ENCODE measurements at regions not wholly inside any gene's neighbourhood (a gene's known extent, or its start where the extent isn't known, plus 50 kb on each side); places are given as distances from the start of the nearest gene placed in this dataset.
"Not testable (repeated sequence)": the region's sequence is repeated elsewhere in the genome, so short reads cannot be mapped to it uniquely, and the experiment has no call there.

GRCh38 chr15:44828229-44828914 is 92.0 kb downstream of the TRIM69 start:
- H3K4me2 ChIP-seq (ENCODE audit: low read length); H3K27ac ChIP-seq (ENCODE audit: low read depth, low read length); FAIRE-seq; H3K9ac ChIP-seq (ENCODE audit: low read length); H3K9me3 ChIP-seq (ENCODE audit: insufficient read depth, low read depth, low read length); H3K4me3 Mint-ChIP-seq (ENCODE audit: unreplicated experiment); H3K27me3 ChIP-seq (ENCODE audit: insufficient read depth, low read length); H4K20me1 ChIP-seq (ENCODE audit: insufficient read depth, low read length); H3K9me3 Mint-ChIP-seq (ENCODE audit: unreplicated experiment); H3K4me1 Mint-ChIP-seq (ENCODE audit: low read depth, unreplicated experiment); H3K79me2 ChIP-seq (ENCODE audit: insufficient read depth, low read length); H3K36me3 ChIP-seq (ENCODE audit: insufficient read depth, low read length); H3K4me3 ChIP-seq (ENCODE audit: insufficient read depth, low read depth, low read length); DNase-seq (ENCODE audit: low read depth); H3K36me3 Mint-ChIP-seq (ENCODE audit: low read depth, unreplicated experiment); H3K27me3 Mint-ChIP-seq (ENCODE audit: low read depth, unreplicated experiment); H2AFZ ChIP-seq (ENCODE audit: low read depth, low read length); H3K4me1 ChIP-seq (ENCODE audit: insufficient read depth, low read length): not testable (repeated sequence)
- peak overlapping the region; percentile 53 for H3K27ac Mint-ChIP-seq (ENCODE audit: unreplicated experiment)

- H4K20me1 ChIP-seq (ENCODE audit: insufficient read depth, low read length); FAIRE-seq; H3K9me3 ChIP-seq (ENCODE audit: insufficient read depth, low read depth, low read length); H3K4me1 ChIP-seq (ENCODE audit: insufficient read depth, low read length); H3K27ac ChIP-seq (ENCODE audit: low read depth, low read length); H2AFZ ChIP-seq (ENCODE audit: low read depth, low read length); H3K27me3 ChIP-seq (ENCODE audit: insufficient read depth, low read length); H3K27me3 Mint-ChIP-seq (ENCODE audit: low read depth, unreplicated experiment); H3K36me3 Mint-ChIP-seq (ENCODE audit: low read depth, unreplicated experiment); H3K4me1 Mint-ChIP-seq (ENCODE audit: low read depth, unreplicated experiment); H3K9ac ChIP-seq (ENCODE audit: low read length); DNase-seq (ENCODE audit: low read depth); H3K4me3 ChIP-seq (ENCODE audit: insufficient read depth, low read depth, low read length); H3K9me3 Mint-ChIP-seq (ENCODE audit: unreplicated experiment); H3K79me2 ChIP-seq (ENCODE audit: insufficient read depth, low read length); H3K4me3 Mint-ChIP-seq (ENCODE audit: unreplicated experiment); H3K27ac Mint-ChIP-seq (ENCODE audit: unreplicated experiment); H3K4me2 ChIP-seq (ENCODE audit: low read length); H3K36me3 ChIP-seq (ENCODE audit: insufficient read depth, low read length): not testable (repeated sequence)
Measured at GRCh38 chr15:44829150-44829549, 92.8 kb downstream of the TRIM69 start.

- not testable (repeated sequence) for H3K9me3 ChIP-seq (ENCODE audit: insufficient read depth, low read depth, low read length); H3K9me3 Mint-ChIP-seq (ENCODE audit: unreplicated experiment); H4K20me1 ChIP-seq (ENCODE audit: insufficient read depth, low read length); H3K4me3 Mint-ChIP-seq (ENCODE audit: unreplicated experiment); H3K36me3 Mint-ChIP-seq (ENCODE audit: low read depth, unreplicated experiment); H3K79me2 ChIP-seq (ENCODE audit: insufficient read depth, low read length); H3K4me1 Mint-ChIP-seq (ENCODE audit: low read depth, unreplicated experiment); H3K36me3 ChIP-seq (ENCODE audit: insufficient read depth, low read length); H3K4me3 ChIP-seq (ENCODE audit: insufficient read depth, low read depth, low read length); H3K4me2 ChIP-seq (ENCODE audit: low read length); FAIRE-seq; H3K4me1 ChIP-seq (ENCODE audit: insufficient read depth, low read length); H3K27me3 ChIP-seq (ENCODE audit: insufficient read depth, low read length); H3K9ac ChIP-seq (ENCODE audit: low read length); H3K27me3 Mint-ChIP-seq (ENCODE audit: low read depth, unreplicated experiment)
- H3K27ac Mint-ChIP-seq (ENCODE audit: unreplicated experiment): peak overlapping the region; percentile 85
- peak; percentile 29 for DNase-seq (ENCODE audit: low read depth)
- peak overlapping the region; percentile 42 for H3K27ac ChIP-seq (ENCODE audit: low read depth, low read length)
- H2AFZ ChIP-seq (ENCODE audit: low read depth, low read length): peak overlapping the region; percentile 60
Measured at GRCh38 chr15:44830692-44831408, 94.5 kb downstream of the TRIM69 start.

- H3K27ac ChIP-seq (ENCODE audit: low read depth, low read length); H3K4me3 ChIP-seq (ENCODE audit: insufficient read depth, low read depth, low read length); H3K36me3 Mint-ChIP-seq (ENCODE audit: low read depth, unreplicated experiment); H3K4me1 Mint-ChIP-seq (ENCODE audit: low read depth, unreplicated experiment); H3K79me2 ChIP-seq (ENCODE audit: insufficient read depth, low read length); H3K27me3 ChIP-seq (ENCODE audit: insufficient read depth, low read length); H3K9me3 Mint-ChIP-seq (ENCODE audit: unreplicated experiment); H3K4me2 ChIP-seq (ENCODE audit: low read length); DNase-seq (ENCODE audit: low read depth); H2AFZ ChIP-seq (ENCODE audit: low read depth, low read length); H3K9me3 ChIP-seq (ENCODE audit: insufficient read depth, low read depth, low read length); FAIRE-seq; H3K36me3 ChIP-seq (ENCODE audit: insufficient read depth, low read length); H3K4me1 ChIP-seq (ENCODE audit: insufficient read depth, low read length); H3K27me3 Mint-ChIP-seq (ENCODE audit: low read depth, unreplicated experiment); H4K20me1 ChIP-seq (ENCODE audit: insufficient read depth, low read length); H3K9ac ChIP-seq (ENCODE audit: low read length); H3K4me3 Mint-ChIP-seq (ENCODE audit: unreplicated experiment): not testable (repeated sequence)
- H3K27ac Mint-ChIP-seq (ENCODE audit: unreplicated experiment): peak overlapping the region; percentile 85
Measured at GRCh38 chr15:44831409-44831741, 95.0 kb downstream of the TRIM69 start.

- not testable (repeated sequence) for H3K9me3 Mint-ChIP-seq (ENCODE audit: unreplicated experiment); H3K4me1 Mint-ChIP-seq (ENCODE audit: low read depth, unreplicated experiment); H3K27ac Mint-ChIP-seq (ENCODE audit: unreplicated experiment); H3K36me3 Mint-ChIP-seq (ENCODE audit: low read depth, unreplicated experiment); H3K27me3 ChIP-seq (ENCODE audit: insufficient read depth, low read length); H2AFZ ChIP-seq (ENCODE audit: low read depth, low read length); H3K27ac ChIP-seq (ENCODE audit: low read depth, low read length); H3K9ac ChIP-seq (ENCODE audit: low read length); H4K20me1 ChIP-seq (ENCODE audit: insufficient read depth, low read length); H3K4me1 ChIP-seq (ENCODE audit: insufficient read depth, low read length); H3K4me3 Mint-ChIP-seq (ENCODE audit: unreplicated experiment); H3K4me3 ChIP-seq (ENCODE audit: insufficient read depth, low read depth, low read length); H3K36me3 ChIP-seq (ENCODE audit: insufficient read depth, low read length); H3K9me3 ChIP-seq (ENCODE audit: insufficient read depth, low read depth, low read length); FAIRE-seq; H3K4me2 ChIP-seq (ENCODE audit: low read length); H3K27me3 Mint-ChIP-seq (ENCODE audit: low read depth, unreplicated experiment); DNase-seq (ENCODE audit: low read depth); H3K79me2 ChIP-seq (ENCODE audit: insufficient read depth, low read length)
Measured at GRCh38 chr15:44832133-44832532, 95.8 kb downstream of the TRIM69 start.

- H3K4me3 ChIP-seq (ENCODE audit: insufficient read depth, low read depth, low read length); H3K4me1 Mint-ChIP-seq (ENCODE audit: low read depth, unreplicated experiment); H3K9ac ChIP-seq (ENCODE audit: low read length); H4K20me1 ChIP-seq (ENCODE audit: insufficient read depth, low read length); H3K79me2 ChIP-seq (ENCODE audit: insufficient read depth, low read length); H3K27me3 Mint-ChIP-seq (ENCODE audit: low read depth, unreplicated experiment); H3K27me3 ChIP-seq (ENCODE audit: insufficient read depth, low read length); H3K27ac Mint-ChIP-seq (ENCODE audit: unreplicated experiment); H3K27ac ChIP-seq (ENCODE audit: low read depth, low read length); H3K36me3 Mint-ChIP-seq (ENCODE audit: low read depth, unreplicated experiment); H3K36me3 ChIP-seq (ENCODE audit: insufficient read depth, low read length); H3K9me3 Mint-ChIP-seq (ENCODE audit: unreplicated experiment); H2AFZ ChIP-seq (ENCODE audit: low read depth, low read length); H3K9me3 ChIP-seq (ENCODE audit: insufficient read depth, low read depth, low read length); H3K4me1 ChIP-seq (ENCODE audit: insufficient read depth, low read length); FAIRE-seq; H3K4me3 Mint-ChIP-seq (ENCODE audit: unreplicated experiment); H3K4me2 ChIP-seq (ENCODE audit: low read length); DNase-seq (ENCODE audit: low read depth): not testable (repeated sequence)
Measured at GRCh38 chr15:44833081-44833480, 96.8 kb downstream of the TRIM69 start.
